Nephron progenitor cell (in vitro differentiated cells): ENCODE measurements at regions not wholly inside any gene's neighbourhood (a gene's known extent, or its start where the extent isn't known, plus 50 kb on each side); places are given as distances from the start of the nearest gene placed in this dataset.

Source experiments
- DNase-seq: peaks from one replicate; pipeline ENCODE4 v3.0.0; 2021
- H3K27ac Mint-ChIP-seq: 2 replicates; pipeline ENCODE4 v1.8.0; 2021; ENCODE audit warnings: mild to moderate bottlenecking, moderate library complexity, mixed read lengths
- H3K27me3 Mint-ChIP-seq: 2 replicates; pipeline ENCODE4 v1.8.0; 2021; ENCODE audit warnings: mild to moderate bottlenecking, low read depth, mixed read lengths; ENCODE audit not compliant: poor library complexity
- H3K36me3 Mint-ChIP-seq: 2 replicates; pipeline ENCODE4 v1.8.0; 2021; ENCODE audit warnings: low read depth, mixed read lengths
- H3K4me1 Mint-ChIP-seq: 2 replicates; pipeline ENCODE4 v1.8.0; 2021; ENCODE audit warnings: mixed read lengths
- H3K4me3 Mint-ChIP-seq: 2 replicates; pipeline ENCODE4 v1.8.0; 2021; ENCODE audit warnings: mild to moderate bottlenecking, moderate library complexity, mixed read lengths
- H3K9me3 Mint-ChIP-seq: 2 replicates; pipeline ENCODE4 v1.8.0; 2021; ENCODE audit warnings: mild to moderate bottlenecking, moderate library complexity, mixed read lengths
- CTCF ChIP-seq: fragments of 200-600 bp; sonication (generic); IDR thresholded peaks from 2 replicates; pipeline ENCODE4 v1.5.0; 2021; ENCODE audit warnings: antibody characterized with exemption

GRCh38 chr9:18256568-18256967, 217.4 kb upstream of the ADAMTSL1 start:
- peaks cover 4% of the 10 kb centered on the region for H3K27me3 Mint-ChIP-seq
- peak; percentile 21 for DNase-seq
- H3K4me3 Mint-ChIP-seq = no peak overlapping the region
- H3K9me3 Mint-ChIP-seq = no peaks in the 10 kb centered on the region
- H3K4me1 Mint-ChIP-seq = peaks cover 26% of the 10 kb centered on the region
- H3K27ac Mint-ChIP-seq = no peak overlapping the region
- no peaks in the 10 kb centered on the region for H3K36me3 Mint-ChIP-seq
- no peak for TF ChIP-seq CTCF

- peaks cover 4% of the 10 kb centered on the region for H3K27me3 Mint-ChIP-seq
- H3K4me1 Mint-ChIP-seq = peaks cover 24% of the 10 kb centered on the region
- H3K4me3 Mint-ChIP-seq = no peak overlapping the region
- H3K36me3 Mint-ChIP-seq = no peaks in the 10 kb centered on the region
- no peaks in the 10 kb centered on the region for H3K9me3 Mint-ChIP-seq
- TF ChIP-seq CTCF = no peak
- no peak for DNase-seq
- peak overlapping the region; percentile 29 for H3K27ac Mint-ChIP-seq
Measured at GRCh38 chr9:18260521-18260920, 213.4 kb upstream of the ADAMTSL1 start.

- H3K4me1 Mint-ChIP-seq = peaks cover 17% of the 10 kb centered on the region
- H3K4me3 Mint-ChIP-seq = no peak overlapping the region
- DNase-seq = no peak
- H3K27ac Mint-ChIP-seq = no peak overlapping the region
- H3K27me3 Mint-ChIP-seq = peaks cover 4% of the 10 kb centered on the region
- peaks cover 2% of the 10 kb centered on the region for H3K9me3 Mint-ChIP-seq
- TF ChIP-seq CTCF = no peak
- H3K36me3 Mint-ChIP-seq = no peaks in the 10 kb centered on the region
Measured at GRCh38 chr9:18261181-18261580, 212.8 kb upstream of the ADAMTSL1 start.

GRCh38 chr9:18263377-18263776, 210.6 kb upstream of the ADAMTSL1 start:
- no peaks in the 10 kb centered on the region for H3K36me3 Mint-ChIP-seq
- H3K4me1 Mint-ChIP-seq = peaks cover 15% of the 10 kb centered on the region
- no peak for DNase-seq
- H3K9me3 Mint-ChIP-seq = peaks cover 3% of the 10 kb centered on the region
- no peak overlapping the region for H3K4me3 Mint-ChIP-seq
- peaks cover 3% of the 10 kb centered on the region for H3K27me3 Mint-ChIP-seq
- TF ChIP-seq CTCF = no peak
- no peak overlapping the region for H3K27ac Mint-ChIP-seq

- no peak for DNase-seq
- peaks cover 16% of the 10 kb centered on the region for H3K9me3 Mint-ChIP-seq
- H3K4me1 Mint-ChIP-seq = peaks cover 7% of the 10 kb centered on the region
- H3K4me3 Mint-ChIP-seq = no peak overlapping the region
- peaks cover 11% of the 10 kb centered on the region for H3K27me3 Mint-ChIP-seq
- H3K27ac Mint-ChIP-seq = no peak overlapping the region
- H3K36me3 Mint-ChIP-seq = no peaks in the 10 kb centered on the region
- TF ChIP-seq CTCF = no peak
Measured at GRCh38 chr9:18268381-18268780, 205.6 kb upstream of the ADAMTSL1 start.

- Mint-ChIP-seq H3K27ac (no peak overlapping the region), H3K4me1 (peaks cover 7% of the 10 kb centered on the region)
Measured at GRCh38 chr9:18269561-18269960, 204.4 kb upstream of the ADAMTSL1 start.

More at GRCh38 chr9:18269561-18269960, 204.4 kb upstream of the ADAMTSL1 start:
- Mint-ChIP-seq H3K36me3 (no peaks in the 10 kb centered on the region), H3K4me3 (no peak overlapping the region), H3K27me3 (peaks cover 11% of the 10 kb centered on the region), H3K9me3 (peaks cover 26% of the 10 kb centered on the region)
- DNase-seq = no peak
- TF ChIP-seq CTCF = no peak
